KMS-11 (cell line): ENCODE measurements at regions not wholly inside any gene's neighbourhood (a gene's known extent, or its start where the extent isn't known, plus 50 kb on each side); places are given as distances from the start of the nearest gene placed in this dataset.
"Not testable (repeated sequence)": the region's sequence is repeated elsewhere in the genome, so short reads cannot be mapped to it uniquely, and the experiment has no call there.

Source experiments
- H2AFZ ChIP-seq: fragments of 200-600 bp; sonication (generic); 2 replicates; pipeline ENCODE4 v1.6.1; 2016; ENCODE audit warnings: antibody characterized with exemption, mixed run types, low read depth
- H3K27ac ChIP-seq: fragments of 200-600 bp; sonication (generic); 2 replicates; pipeline ENCODE4 v1.6.1; 2016; ENCODE audit warnings: mild to moderate bottlenecking, mixed run types
- H3K27me3 ChIP-seq: fragments of 200-600 bp; sonication (generic); 2 replicates; pipeline ENCODE4 v1.6.1; 2017; ENCODE audit warnings: mild to moderate bottlenecking, low read depth, mixed run types, moderate library complexity; ENCODE audit not compliant: insufficient read depth
- H3K36me3 ChIP-seq: fragments of 200-600 bp; sonication (generic); 2 replicates; pipeline ENCODE4 v1.6.1; 2017; ENCODE audit warnings: mild to moderate bottlenecking, mixed run types; ENCODE audit not compliant: insufficient read depth
- H3K4me1 ChIP-seq: fragments of 200-600 bp; sonication (generic); 2 replicates; pipeline ENCODE4 v1.6.1; 2016; ENCODE audit warnings: mild to moderate bottlenecking, low read depth, mixed run types; ENCODE audit not compliant: poor library complexity, severe bottlenecking
- H3K4me2 ChIP-seq: fragments of 200-600 bp; sonication (generic); 2 replicates; pipeline ENCODE4 v1.7.0; 2016; ENCODE audit warnings: mild to moderate bottlenecking, mixed run types
- H3K4me3 ChIP-seq: fragments of 200-600 bp; sonication (generic); IDR thresholded peaks from 2 replicates; pipeline ENCODE4 v1.6.1; 2017; ENCODE audit warnings: low read depth, low read length, mixed read lengths; ENCODE audit not compliant: insufficient read depth
- H3K79me2 ChIP-seq: fragments of 200-600 bp; sonication (generic); 2 replicates; pipeline ENCODE4 v1.6.1; 2016; ENCODE audit warnings: low read depth, mixed run types; ENCODE audit not compliant: insufficient read depth
- H3K9ac ChIP-seq: fragments of 200-600 bp; sonication (generic); 2 replicates; pipeline ENCODE4 v1.6.1; 2016; ENCODE audit warnings: mild to moderate bottlenecking, mixed run types
- H4K20me1 ChIP-seq: fragments of 200-600 bp; sonication (generic); 2 replicates; pipeline ENCODE4 v1.6.1; 2016; ENCODE audit warnings: mild to moderate bottlenecking, mixed run types; ENCODE audit not compliant: insufficient read depth
- CTCF ChIP-seq: fragments of 200-600 bp; sonication (generic); conservative IDR thresholded peaks from 2 replicates; pipeline ENCODE4 v1.6.1; 2017; ENCODE audit warnings: low read depth, mild to moderate bottlenecking, antibody characterized with exemption, low read length, moderate library complexity, mixed read lengths

DNA sequence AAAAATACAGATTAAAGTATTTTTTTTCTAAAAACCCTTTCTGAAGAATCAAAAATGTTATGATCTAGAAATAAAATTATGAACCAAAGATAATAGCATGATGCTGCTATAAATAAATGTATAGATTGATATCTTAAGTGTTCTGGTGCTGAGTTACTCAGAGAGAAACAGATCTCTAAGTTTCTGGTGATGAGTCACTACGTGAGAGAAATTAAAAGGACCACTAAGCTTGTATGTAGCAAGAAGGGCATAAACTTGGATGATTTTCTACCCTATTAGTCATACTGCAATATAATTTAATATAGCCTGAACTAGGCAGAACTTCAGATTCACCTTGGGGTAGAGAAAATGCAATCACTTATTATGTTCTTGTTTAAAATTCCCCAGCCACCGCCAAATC is 514.8 kb downstream of the AMY1C start:
- no peak for TF ChIP-seq CTCF

DNA sequence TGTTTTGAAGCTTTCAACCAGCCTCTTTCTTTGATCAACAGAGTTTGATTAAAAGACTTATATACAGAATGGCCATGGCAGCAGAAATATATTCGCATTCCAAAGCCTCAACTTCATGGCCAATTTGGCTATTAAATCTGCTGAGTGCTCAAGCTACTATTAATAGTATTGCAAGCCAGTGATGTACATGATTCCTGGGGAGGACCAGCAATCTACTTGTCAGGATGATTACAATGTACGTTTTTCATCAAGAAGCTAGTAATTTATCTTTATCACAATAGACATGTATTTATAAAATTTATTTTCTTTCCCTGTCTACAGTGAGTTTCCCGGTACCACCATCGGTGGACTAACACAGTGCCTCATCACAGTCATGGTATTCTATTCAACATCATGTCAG is 515.5 kb downstream of the AMY1C start:
- Histone ChIP-seq H3K4me3 (no peak overlapping the region), H3K4me1 (peaks cover 19% of the 10 kb centered on the region), H3K27ac (no peak overlapping the region), H3K27me3 (no peaks in the 10 kb centered on the region), H3K79me2 (no peaks in the 10 kb centered on the region), H2AFZ (no peak overlapping the region), H4K20me1 (no peaks in the 10 kb centered on the region), H3K36me3 (no peaks in the 10 kb centered on the region), H3K4me2 (no peak overlapping the region), H3K9ac (no peak overlapping the region)
- TF ChIP-seq CTCF, result no peak

More for the DNA sequence above, 514.8 kb downstream of the AMY1C start:
- H3K4me3 ChIP-seq, result no peak overlapping the region
- peaks cover 19% of the 10 kb centered on the region for H3K4me1 ChIP-seq
- no peak overlapping the region for H3K27ac ChIP-seq
- no peaks in the 10 kb centered on the region for H3K36me3 ChIP-seq
- no peaks in the 10 kb centered on the region for H3K79me2 ChIP-seq
- no peak overlapping the region for H3K9ac ChIP-seq
- no peak overlapping the region for H3K4me2 ChIP-seq
- H4K20me1 ChIP-seq, result no peaks in the 10 kb centered on the region
- no peaks in the 10 kb centered on the region for H3K27me3 ChIP-seq
- H2AFZ ChIP-seq, result no peak overlapping the region

- Histone ChIP-seq H3K79me2 (no peaks in the 10 kb centered on the region), H3K9ac (no peak overlapping the region), H3K27ac (no peak overlapping the region), H3K4me3 (no peak overlapping the region), H2AFZ (no peak overlapping the region), H3K27me3 (no peaks in the 10 kb centered on the region), H3K36me3 (no peaks in the 10 kb centered on the region), H4K20me1 (no peaks in the 10 kb centered on the region), H3K4me2 (peak overlapping the region; percentile 42), H3K4me1 (peaks cover 19% of the 10 kb centered on the region)
- no peak for TF ChIP-seq CTCF
Observed at GRCh38 chr1:104266612-104267011, 516.9 kb downstream of the AMY1C start.

DNA sequence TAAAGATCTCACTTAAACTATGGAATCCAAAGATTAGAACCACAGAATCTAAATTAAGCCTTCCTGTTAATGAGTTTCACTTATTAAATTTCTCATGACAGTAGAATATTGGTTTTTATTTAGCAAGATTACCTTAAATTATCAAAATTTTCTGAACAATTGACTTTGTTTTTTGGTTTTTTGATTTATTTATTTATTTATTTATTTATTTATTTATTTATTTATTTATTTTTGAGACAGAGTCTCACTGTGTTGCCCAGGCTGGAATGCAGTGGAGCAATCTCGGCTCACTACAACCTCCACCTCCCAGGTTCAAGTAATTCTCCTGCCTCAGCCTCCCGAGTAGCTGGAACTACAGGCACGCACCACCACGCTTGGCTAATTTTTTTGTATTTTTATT is 538.6 kb downstream of the AMY1C start:
- H3K9ac ChIP-seq, H3K27ac ChIP-seq, H4K20me1 ChIP-seq, H3K4me3 ChIP-seq, H3K4me1 ChIP-seq, H3K27me3 ChIP-seq, H2AFZ ChIP-seq, H3K79me2 ChIP-seq, H3K4me2 ChIP-seq, H3K36me3 ChIP-seq: not testable (repeated sequence)

DNA sequence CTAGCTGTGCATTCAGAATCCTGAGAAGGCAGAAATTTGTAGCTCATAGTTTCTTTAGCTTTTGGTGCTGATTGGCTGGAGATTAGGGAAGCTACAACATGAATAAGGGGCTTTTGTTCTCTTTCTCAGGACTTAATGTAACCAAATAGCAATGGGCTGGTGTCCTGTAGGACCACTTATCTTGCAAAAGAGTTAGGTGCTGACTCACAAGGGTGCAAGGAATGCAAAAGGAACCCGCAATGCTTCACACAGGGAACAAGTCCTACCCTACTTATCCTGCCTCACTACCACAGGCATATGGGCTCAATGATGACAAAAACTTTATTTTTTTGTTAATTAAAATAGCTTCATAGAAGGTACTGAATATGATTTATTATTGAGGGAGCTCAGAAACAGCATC is 541.5 kb downstream of the AMY1C start:
- no peak overlapping the region for H2AFZ ChIP-seq
- no peaks in the 10 kb centered on the region for H4K20me1 ChIP-seq
- no peak for TF ChIP-seq CTCF
- no peak overlapping the region for H3K27ac ChIP-seq
- H3K79me2 ChIP-seq, result no peaks in the 10 kb centered on the region
- no peaks in the 10 kb centered on the region for H3K27me3 ChIP-seq
- no peaks in the 10 kb centered on the region for H3K36me3 ChIP-seq
- H3K4me2 ChIP-seq, result no peak overlapping the region
- no peak overlapping the region for H3K4me3 ChIP-seq
- H3K9ac ChIP-seq, result no peak overlapping the region
- no peaks in the 10 kb centered on the region for H3K4me1 ChIP-seq
